ENCODE measurements at regions not wholly inside any gene's neighbourhood (a gene's known extent, or its start where the extent isn't known, plus 50 kb on each side); places are given as distances from the start of the nearest gene placed in this dataset.

DNA sequence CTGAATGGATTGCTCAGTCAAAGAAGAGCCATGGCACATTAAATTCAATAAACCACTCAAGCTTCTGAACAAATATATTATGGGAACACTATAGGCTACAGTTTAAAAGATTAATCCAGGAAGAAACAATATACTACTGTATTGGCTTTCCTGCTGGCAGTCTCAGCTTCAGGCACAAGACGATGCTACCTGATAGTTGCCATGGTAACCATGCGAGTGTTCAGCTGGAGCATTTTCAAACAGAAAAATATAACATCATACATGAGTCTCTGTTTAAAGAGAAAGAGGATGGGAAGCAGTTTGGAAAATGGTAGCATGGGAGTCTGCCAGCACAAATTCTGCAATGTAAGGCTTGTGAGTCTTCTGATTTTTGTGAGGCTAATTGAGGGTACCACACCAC is 65.9 kb upstream of the CPO start:
- Mint-ChIP-seq H3K36me3 (ENCODE audit: low read depth) (no peaks in the 10 kb centered on the region), H3K27me3 (no peaks in the 10 kb centered on the region), H3K27ac (no peak overlapping the region), H3K4me3 (no peak overlapping the region), H3K9me3 (no peaks in the 10 kb centered on the region), H3K4me1 (ENCODE audit: low read depth) (no peaks in the 10 kb centered on the region)
- no peak for DNase-seq

DNA sequence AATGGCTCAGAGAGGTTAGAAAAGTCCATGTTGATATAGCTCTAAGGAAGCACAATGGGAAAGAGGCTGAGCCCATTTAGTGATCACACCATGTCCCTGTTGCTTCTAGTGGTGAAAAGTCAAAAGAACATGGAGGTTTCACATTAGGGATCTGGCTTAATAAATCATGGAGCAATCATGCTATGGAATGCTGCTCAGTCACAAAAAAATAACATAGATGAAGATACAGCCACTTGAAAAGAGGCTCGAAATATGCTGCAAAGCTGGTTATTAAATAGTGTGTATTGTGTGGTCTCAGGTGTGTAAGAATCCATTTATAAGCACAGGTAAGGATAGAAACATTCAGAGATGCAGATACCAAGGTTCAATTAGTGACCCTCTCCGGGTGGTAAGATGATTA is 63.6 kb upstream of the CPO start:
- Mint-ChIP-seq H3K27me3 (no peaks in the 10 kb centered on the region), H3K27ac (no peak overlapping the region), H3K36me3 (ENCODE audit: low read depth) (no peaks in the 10 kb centered on the region), H3K4me1 (ENCODE audit: low read depth) (peaks cover 2% of the 10 kb centered on the region), H3K4me3 (no peak overlapping the region), H3K9me3 (no peaks in the 10 kb centered on the region)
- no peak for DNase-seq

DNA sequence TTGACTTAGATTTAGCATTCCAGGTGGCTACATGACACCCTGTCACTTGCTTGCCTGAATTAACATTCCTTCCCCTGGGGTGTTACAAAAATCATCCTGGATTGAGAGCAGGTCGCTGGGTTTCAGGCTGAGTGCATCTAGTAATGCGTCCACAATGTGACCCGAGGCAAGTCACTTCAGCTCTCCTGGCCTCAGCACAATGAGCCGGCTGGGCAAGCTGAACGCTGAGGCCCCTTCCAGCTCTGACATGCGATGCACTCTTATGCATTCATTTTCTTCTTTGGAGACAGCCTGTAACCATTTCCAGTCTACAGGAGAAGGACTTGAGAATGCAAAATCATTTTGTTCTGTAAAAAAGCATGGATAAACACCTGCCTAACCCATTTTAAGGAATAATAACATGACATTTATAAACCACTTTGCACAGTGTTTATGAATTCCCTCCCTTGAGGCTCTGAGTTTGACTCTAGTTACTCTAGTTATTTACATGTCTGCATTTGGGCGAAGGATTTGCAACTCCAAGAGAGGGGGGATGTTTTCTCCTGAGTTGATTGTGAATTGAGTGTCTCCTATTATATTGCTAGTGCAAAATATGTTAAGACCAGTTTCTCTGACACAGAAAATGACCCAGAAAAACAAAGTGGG is 63.0 kb upstream of the CPO start:
- Mint-ChIP-seq H3K4me3 (no peak overlapping the region), H3K36me3 (ENCODE audit: low read depth) (no peaks in the 10 kb centered on the region), H3K27me3 (no peaks in the 10 kb centered on the region), H3K4me1 (ENCODE audit: low read depth) (peaks cover 2% of the 10 kb centered on the region), H3K9me3 (no peaks in the 10 kb centered on the region), H3K27ac (no peak overlapping the region)
- no peak for DNase-seq

GRCh38 chr2:206881708-206882410 is 57.5 kb upstream of the CPO start:
- Mint-ChIP-seq H3K36me3 (ENCODE audit: low read depth) (no peaks in the 10 kb centered on the region), H3K27ac (no peak overlapping the region), H3K4me1 (ENCODE audit: low read depth) (peaks cover 2% of the 10 kb centered on the region), H3K4me3 (no peak overlapping the region), H3K9me3 (no peaks in the 10 kb centered on the region), H3K27me3 (no peaks in the 10 kb centered on the region)
- no peak for DNase-seq

- Mint-ChIP-seq H3K4me3 (no peak overlapping the region), H3K27me3 (no peaks in the 10 kb centered on the region), H3K9me3 (no peaks in the 10 kb centered on the region), H3K4me1 (ENCODE audit: low read depth) (no peaks in the 10 kb centered on the region), H3K36me3 (ENCODE audit: low read depth) (no peaks in the 10 kb centered on the region), H3K27ac (no peak overlapping the region)
- no peak for DNase-seq
Measured at GRCh38 chr2:206886696-206887095, 52.6 kb upstream of the CPO start.

DNA sequence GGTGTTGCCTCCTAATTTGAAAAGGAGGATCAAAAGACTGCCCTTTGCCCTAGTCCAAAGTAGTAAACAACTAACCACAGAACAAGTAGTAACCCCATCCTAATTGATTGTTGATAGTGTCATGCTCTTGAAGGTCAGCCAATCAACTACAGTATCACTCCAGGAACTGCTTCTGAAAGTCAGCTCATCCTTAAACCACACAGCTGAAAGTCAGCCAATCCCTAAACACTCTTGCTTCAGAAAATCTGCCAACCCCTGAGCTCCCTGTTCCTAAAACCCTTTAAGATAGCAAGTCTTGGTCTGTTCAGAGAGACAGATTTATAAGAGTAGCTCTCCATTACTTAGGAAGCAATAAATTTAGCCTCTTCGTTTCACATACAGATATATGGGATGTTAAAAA is 51.6 kb upstream of the CPO start:
- Mint-ChIP-seq H3K4me1 (ENCODE audit: low read depth) (no peaks in the 10 kb centered on the region), H3K4me3 (no peak overlapping the region), H3K27ac (no peak overlapping the region), H3K36me3 (ENCODE audit: low read depth) (no peaks in the 10 kb centered on the region), H3K9me3 (no peaks in the 10 kb centered on the region), H3K27me3 (no peaks in the 10 kb centered on the region)
- DNase-seq, result no peak
